ENCODE measurements at regions not wholly inside any gene's neighbourhood (a gene's known extent, or its start where the extent isn't known, plus 50 kb on each side); places are given as distances from the start of the nearest gene placed in this dataset.

DNA sequence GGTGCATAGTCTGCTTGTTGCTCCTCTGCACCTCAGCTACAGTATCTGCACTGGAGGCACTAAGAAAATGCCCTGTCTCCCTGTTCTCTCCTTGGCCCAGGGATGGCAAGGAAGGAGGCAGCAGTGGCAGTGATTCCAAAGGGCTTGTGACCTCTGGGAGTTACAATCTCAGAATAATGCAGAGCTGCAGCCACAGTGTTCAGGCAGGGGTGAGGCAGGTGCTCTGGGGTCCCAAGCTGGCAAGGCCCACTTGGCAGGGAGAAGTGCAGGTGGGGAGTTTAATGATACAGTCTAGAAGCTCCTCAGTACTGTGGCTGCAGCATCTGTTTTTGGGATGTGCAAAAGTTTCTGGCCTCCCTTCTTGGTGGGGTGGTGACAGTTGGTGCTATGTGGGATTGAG lies 456.4 kb downstream of the CCSER2 start:
- in situ Hi-C loops (cut with HindIII; ENCODE audit: low sequenced_read_pairs), result no loop called here
- TF ChIP-seq, protein P1, sequence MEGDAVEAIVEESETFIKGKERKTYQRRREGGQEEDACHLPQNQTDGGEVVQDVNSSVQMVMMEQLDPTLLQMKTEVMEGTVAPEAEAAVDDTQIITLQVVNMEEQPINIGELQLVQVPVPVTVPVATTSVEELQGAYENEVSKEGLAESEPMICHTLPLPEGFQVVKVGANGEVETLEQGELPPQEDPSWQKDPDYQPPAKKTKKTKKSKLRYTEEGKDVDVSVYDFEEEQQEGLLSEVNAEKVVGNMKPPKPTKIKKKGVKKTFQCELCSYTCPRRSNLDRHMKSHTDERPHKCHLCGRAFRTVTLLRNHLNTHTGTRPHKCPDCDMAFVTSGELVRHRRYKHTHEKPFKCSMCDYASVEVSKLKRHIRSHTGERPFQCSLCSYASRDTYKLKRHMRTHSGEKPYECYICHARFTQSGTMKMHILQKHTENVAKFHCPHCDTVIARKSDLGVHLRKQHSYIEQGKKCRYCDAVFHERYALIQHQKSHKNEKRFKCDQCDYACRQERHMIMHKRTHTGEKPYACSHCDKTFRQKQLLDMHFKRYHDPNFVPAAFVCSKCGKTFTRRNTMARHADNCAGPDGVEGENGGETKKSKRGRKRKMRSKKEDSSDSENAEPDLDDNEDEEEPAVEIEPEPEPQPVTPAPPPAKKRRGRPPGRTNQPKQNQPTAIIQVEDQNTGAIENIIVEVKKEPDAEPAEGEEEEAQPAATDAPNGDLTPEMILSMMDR (IDR thresholded peaks at IDR 0.05; ENCODE audit: low read depth, low read length, missing control alignments), result no peak
- H3K4me3 ChIP-seq (ENCODE audit: low read depth, low read length), result no peak overlapping the region
- no peak for DNase-seq (ENCODE audit: low read depth)

DNA sequence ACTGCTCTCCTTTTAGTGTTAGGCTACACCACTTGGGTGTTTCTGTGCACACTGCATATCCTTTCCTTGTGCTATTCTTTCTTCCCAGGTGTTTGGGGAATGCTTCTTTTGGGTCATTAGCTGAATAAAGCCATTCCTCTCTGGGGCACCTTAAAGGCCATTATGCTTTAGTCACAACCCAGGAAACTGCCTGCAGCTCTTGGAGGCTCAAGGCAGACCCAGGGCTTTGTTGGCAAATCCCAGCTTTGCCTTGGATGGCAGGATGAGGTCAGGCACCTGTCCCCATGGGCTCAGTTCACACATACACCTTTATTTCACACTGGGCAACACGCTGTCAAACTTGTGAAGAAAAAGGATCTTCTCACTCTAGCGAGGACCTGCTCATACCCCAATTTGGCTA lies 460.6 kb downstream of the CCSER2 start:
- no peak overlapping the region for H3K4me3 ChIP-seq (ENCODE audit: low read depth, low read length)
- in situ Hi-C loops (cut with HindIII; ENCODE audit: low sequenced_read_pairs), result no loop called here
- TF ChIP-seq, protein P1 (IDR thresholded peaks at IDR 0.05; ENCODE audit: low read depth, low read length, missing control alignments), result no peak
- no peak for DNase-seq (ENCODE audit: low read depth)

DNA sequence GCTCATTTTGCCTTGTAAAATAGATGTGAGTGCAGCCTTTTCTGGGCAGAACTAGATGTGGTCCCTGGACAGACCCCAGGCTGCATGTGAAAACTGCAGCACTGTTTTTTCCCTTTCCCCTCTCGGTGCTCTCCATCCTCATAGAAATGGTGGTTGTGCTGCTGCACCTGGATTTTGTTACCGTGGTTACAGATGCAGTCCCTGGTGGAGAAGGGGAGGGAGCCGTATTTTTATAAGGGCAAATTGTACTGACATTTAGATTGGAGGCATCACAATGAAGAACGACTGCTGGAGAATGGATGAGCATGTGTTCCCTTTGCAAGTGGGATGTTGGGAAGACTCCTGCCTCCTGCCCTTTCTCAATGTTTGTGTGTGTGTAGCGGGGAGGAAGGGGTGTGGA lies 469.9 kb downstream of the CCSER2 start:
- in situ Hi-C loops (cut with HindIII; ENCODE audit: low sequenced_read_pairs), result no loop called here
- DNase-seq (ENCODE audit: low read depth), result no peak
- H3K4me3 ChIP-seq (ENCODE audit: low read depth, low read length), result no peak overlapping the region
- TF ChIP-seq, protein P1 (IDR thresholded peaks at IDR 0.05; ENCODE audit: low read depth, low read length, missing control alignments), result no peak

DNA sequence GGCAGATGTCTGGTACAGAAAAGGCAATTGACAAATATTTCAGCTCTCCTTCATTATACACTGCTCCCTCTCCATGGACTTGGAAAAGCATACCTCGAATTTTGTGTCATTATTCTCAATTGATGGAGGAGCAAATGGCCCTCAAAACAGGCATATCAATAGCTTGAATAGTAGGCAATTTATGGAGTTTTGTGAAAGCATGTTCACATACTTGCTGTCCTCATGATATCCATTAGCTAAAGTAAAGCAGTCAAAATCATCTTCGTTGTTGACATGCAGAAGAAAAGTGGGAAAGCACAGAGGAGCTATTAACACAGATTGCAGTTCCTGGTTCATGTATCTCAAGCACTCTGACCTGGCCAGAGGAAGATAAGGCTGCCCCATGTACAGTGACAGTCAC lies 472.8 kb downstream of the CCSER2 start:
- TF ChIP-seq, protein P1 (IDR thresholded peaks at IDR 0.05; ENCODE audit: low read depth, low read length, missing control alignments), result no peak
- DNase-seq (ENCODE audit: low read depth), result no peak
- H3K4me3 ChIP-seq (ENCODE audit: low read depth, low read length), result no peak overlapping the region
- in situ Hi-C loops (cut with HindIII; ENCODE audit: low sequenced_read_pairs), result no loop called here

DNA sequence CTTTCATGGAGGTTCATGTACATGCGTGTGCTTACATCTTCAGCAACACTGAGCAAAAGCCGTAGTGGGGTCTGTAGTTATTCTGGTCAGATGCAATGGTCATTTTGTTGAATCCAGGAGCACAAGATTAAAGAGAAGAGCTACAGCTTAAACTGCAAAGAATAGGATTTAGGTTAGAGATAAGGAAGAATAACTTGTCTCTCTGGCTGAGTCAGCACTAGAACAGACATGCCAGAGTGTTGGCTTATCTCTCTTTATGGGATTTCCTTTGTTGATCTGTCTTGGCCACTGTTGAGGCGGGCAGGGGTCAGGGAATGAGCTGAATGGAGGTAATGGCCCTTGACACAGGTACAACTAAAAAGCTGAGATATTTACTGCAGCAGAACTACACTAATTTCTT lies 473.5 kb downstream of the CCSER2 start:
- no peak overlapping the region for H3K4me3 ChIP-seq (ENCODE audit: low read depth, low read length)
- in situ Hi-C loops (cut with HindIII; ENCODE audit: low sequenced_read_pairs), result no loop called here
- DNase-seq (ENCODE audit: low read depth), result no peak
- TF ChIP-seq, protein P1 (IDR thresholded peaks at IDR 0.05; ENCODE audit: low read depth, low read length, missing control alignments), result no peak

DNA sequence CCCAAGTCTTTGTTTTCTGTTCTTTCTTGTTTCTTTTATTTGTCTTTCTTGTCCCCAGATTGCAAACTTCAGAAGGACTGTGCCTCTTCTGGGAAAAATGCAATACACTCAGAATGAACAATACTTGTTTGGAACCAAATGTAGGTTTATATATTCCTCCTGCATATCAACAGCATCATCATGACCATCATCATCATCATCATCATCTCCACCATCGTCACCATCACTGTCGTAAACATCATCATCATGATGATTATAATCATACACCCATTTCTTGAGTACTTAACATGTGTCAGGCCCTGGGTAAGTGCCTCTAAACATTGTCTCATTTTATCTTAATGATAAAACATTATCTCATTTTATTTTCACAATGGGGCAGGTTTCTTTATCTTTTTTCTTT lies 476.8 kb downstream of the CCSER2 start:
- in situ Hi-C loops (cut with HindIII; ENCODE audit: low sequenced_read_pairs), result no loop called here
- TF ChIP-seq, protein P1 (IDR thresholded peaks at IDR 0.05; ENCODE audit: low read depth, low read length, missing control alignments), result no peak
- H3K4me3 ChIP-seq (ENCODE audit: low read depth, low read length), result no peak overlapping the region
- no peak for DNase-seq (ENCODE audit: low read depth)

DNA sequence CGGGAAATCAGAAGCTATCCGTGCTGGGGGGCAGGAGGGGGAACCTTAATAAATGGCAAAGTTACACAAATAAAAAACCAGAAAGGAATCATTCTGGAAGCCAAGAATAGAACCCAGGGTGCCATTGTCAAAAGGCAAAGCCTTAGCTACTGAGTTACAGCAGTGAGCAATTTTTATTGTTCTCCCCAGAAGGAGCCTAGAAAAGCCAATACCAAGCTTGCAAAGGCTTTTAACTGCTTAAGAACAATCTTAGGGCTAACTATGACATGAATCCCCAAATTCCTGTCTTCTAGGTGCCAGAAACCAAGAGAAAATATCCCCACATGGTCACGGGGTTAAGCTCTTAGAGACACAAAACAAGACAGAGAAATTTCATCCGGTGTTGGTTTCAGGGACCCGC lies 482.7 kb downstream of the CCSER2 start:
- DNase-seq (ENCODE audit: low read depth), result no peak
- in situ Hi-C loops (cut with HindIII; ENCODE audit: low sequenced_read_pairs), result no loop called here
- TF ChIP-seq, protein P1 (IDR thresholded peaks at IDR 0.05; ENCODE audit: low read depth, low read length, missing control alignments), result no peak
- no peak overlapping the region for H3K4me3 ChIP-seq (ENCODE audit: low read depth, low read length)

Measured in astrocyte of the cerebellum (primary cell).